SK-N-SH treated with all-trans-retinoic acid at 6 μM for 48 hours (cell line): ENCODE measurements at regions not wholly inside any gene's neighbourhood (a gene's known extent, or its start where the extent isn't known, plus 50 kb on each side); places are given as distances from the start of the nearest gene placed in this dataset.

Experiments
- ARNTL ChIP-seq: fragments of 450-650 bp; formaldehyde crosslinking; IDR thresholded peaks from 2 replicates; pipeline ENCODE4 v1.5.0; 2020; ENCODE audit warnings: low read depth, mild to moderate bottlenecking, moderate library complexity, borderline replicate concordance
- OSR1 ChIP-seq: fragments of 250-450 bp; sonication (Bioruptor Pico); IDR thresholded peaks from 2 replicates; pipeline ENCODE4 v1.8.0; 2022; ENCODE audit warnings: moderate library complexity, mild to moderate bottlenecking, inconsistent platforms
- RARB ChIP-seq: fragments of 250-450 bp; sonication (Bioruptor Pico); IDR thresholded peaks from 2 replicates; pipeline ENCODE4 v1.8.0; 2021; ENCODE audit warnings: mild to moderate bottlenecking, moderate library complexity
- TOX ChIP-seq: fragments of 250-450 bp; sonication (Bioruptor Pico); IDR thresholded peaks from 2 replicates; pipeline ENCODE4 v1.8.0; 2021; ENCODE audit warnings: mild to moderate bottlenecking, moderate library complexity, borderline replicate concordance
- ZFP3 ChIP-seq: fragments of 250-450 bp; sonication (Bioruptor Pico); IDR thresholded peaks from 2 replicates; pipeline ENCODE4 v1.5.0; 2020; ENCODE audit warnings: mild to moderate bottlenecking, moderate library complexity
- ZFP30 ChIP-seq: fragments of 450-650 bp; formaldehyde crosslinking; IDR thresholded peaks from 2 replicates; pipeline ENCODE4 v1.5.0; 2022; ENCODE audit warnings: mild to moderate bottlenecking, moderate library complexity
- ZNF70 ChIP-seq: fragments of 450-650 bp; formaldehyde crosslinking; IDR thresholded peaks from 2 replicates; pipeline ENCODE4 v1.5.0; 2020; ENCODE audit warnings: mild to moderate bottlenecking, moderate library complexity
- TF ChIP-seq, protein P1 (sequence below): fragments of 250-450 bp; sonication (Bioruptor Pico); IDR thresholded peaks from 2 replicates; pipeline ENCODE4 v1.5.1; 2020; ENCODE audit warnings: low read depth, mild to moderate bottlenecking, moderate library complexity
- TF ChIP-seq, protein P2 (sequence below): fragments of 250-450 bp; sonication (Bioruptor Pico); IDR thresholded peaks from 2 replicates; pipeline ENCODE4 v1.8.0; 2020; ENCODE audit warnings: mild to moderate bottlenecking, moderate library complexity, borderline replicate concordance
- TF ChIP-seq, protein P3 (sequence below): fragments of 250-450 bp; sonication (Bioruptor Pico); IDR thresholded peaks from 2 replicates; pipeline ENCODE4 v1.5.0; 2020; ENCODE audit warnings: mild to moderate bottlenecking, moderate library complexity
- TF ChIP-seq, protein P4 (sequence below): fragments of 250-450 bp; sonication (Bioruptor Pico); IDR thresholded peaks from 2 replicates; pipeline ENCODE4 v1.8.0; 2021; ENCODE audit warnings: low read depth, mild to moderate bottlenecking, moderate library complexity, borderline replicate concordance

DNA sequence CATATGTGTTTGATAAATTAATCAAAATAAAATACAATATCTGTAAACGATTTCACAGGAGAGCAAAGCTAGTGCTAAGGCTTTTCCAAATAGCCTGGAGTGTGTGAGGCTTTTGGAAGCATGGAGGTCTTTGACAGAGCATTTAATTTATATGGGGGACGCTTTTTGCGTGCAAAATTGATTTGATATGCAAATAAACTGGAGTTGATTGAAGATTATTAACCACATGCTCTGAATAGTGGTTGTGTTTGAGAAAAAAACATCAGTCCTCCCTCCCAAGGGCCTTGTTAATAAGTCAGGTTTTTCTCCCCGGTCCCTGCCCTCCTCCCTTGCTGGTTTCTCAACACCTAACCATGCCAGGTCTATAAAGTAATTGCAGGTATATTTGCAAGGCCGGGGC lies 85.1 kb upstream of the FGFR2 start:
- TF ChIP-seq, protein P1, sequence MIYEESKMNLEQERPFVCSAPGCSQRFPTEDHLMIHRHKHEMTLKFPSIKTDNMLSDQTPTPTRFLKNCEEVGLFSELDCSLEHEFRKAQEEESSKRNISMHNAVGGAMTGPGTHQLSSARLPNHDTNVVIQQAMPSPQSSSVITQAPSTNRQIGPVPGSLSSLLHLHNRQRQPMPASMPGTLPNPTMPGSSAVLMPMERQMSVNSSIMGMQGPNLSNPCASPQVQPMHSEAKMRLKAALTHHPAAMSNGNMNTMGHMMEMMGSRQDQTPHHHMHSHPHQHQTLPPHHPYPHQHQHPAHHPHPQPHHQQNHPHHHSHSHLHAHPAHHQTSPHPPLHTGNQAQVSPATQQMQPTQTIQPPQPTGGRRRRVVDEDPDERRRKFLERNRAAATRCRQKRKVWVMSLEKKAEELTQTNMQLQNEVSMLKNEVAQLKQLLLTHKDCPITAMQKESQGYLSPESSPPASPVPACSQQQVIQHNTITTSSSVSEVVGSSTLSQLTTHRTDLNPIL (CRISPR knock-in tag), result no peak
- TF ChIP-seq OSR1 (no peak), ZFP30 (CRISPR knock-in tag) (no peak), ARNTL (no peak), TOX (CRISPR knock-in tag) (no peak), ZFP3 (CRISPR knock-in tag) (no peak), ZNF70 (CRISPR knock-in tag) (no peak), RARB (CRISPR knock-in tag) (no peak)
- TF ChIP-seq, protein P2, sequence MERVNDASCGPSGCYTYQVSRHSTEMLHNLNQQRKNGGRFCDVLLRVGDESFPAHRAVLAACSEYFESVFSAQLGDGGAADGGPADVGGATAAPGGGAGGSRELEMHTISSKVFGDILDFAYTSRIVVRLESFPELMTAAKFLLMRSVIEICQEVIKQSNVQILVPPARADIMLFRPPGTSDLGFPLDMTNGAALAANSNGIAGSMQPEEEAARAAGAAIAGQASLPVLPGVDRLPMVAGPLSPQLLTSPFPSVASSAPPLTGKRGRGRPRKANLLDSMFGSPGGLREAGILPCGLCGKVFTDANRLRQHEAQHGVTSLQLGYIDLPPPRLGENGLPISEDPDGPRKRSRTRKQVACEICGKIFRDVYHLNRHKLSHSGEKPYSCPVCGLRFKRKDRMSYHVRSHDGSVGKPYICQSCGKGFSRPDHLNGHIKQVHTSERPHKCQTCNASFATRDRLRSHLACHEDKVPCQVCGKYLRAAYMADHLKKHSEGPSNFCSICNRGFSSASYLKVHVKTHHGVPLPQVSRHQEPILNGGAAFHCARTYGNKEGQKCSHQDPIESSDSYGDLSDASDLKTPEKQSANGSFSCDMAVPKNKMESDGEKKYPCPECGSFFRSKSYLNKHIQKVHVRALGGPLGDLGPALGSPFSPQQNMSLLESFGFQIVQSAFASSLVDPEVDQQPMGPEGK (CRISPR knock-in tag), result no peak
- TF ChIP-seq, protein P3, sequence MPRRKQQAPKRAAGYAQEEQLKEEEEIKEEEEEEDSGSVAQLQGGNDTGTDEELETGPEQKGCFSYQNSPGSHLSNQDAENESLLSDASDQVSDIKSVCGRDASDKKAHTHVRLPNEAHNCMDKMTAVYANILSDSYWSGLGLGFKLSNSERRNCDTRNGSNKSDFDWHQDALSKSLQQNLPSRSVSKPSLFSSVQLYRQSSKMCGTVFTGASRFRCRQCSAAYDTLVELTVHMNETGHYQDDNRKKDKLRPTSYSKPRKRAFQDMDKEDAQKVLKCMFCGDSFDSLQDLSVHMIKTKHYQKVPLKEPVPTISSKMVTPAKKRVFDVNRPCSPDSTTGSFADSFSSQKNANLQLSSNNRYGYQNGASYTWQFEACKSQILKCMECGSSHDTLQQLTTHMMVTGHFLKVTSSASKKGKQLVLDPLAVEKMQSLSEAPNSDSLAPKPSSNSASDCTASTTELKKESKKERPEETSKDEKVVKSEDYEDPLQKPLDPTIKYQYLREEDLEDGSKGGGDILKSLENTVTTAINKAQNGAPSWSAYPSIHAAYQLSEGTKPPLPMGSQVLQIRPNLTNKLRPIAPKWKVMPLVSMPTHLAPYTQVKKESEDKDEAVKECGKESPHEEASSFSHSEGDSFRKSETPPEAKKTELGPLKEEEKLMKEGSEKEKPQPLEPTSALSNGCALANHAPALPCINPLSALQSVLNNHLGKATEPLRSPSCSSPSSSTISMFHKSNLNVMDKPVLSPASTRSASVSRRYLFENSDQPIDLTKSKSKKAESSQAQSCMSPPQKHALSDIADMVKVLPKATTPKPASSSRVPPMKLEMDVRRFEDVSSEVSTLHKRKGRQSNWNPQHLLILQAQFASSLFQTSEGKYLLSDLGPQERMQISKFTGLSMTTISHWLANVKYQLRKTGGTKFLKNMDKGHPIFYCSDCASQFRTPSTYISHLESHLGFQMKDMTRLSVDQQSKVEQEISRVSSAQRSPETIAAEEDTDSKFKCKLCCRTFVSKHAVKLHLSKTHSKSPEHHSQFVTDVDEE (CRISPR knock-in tag), result no peak
- TF ChIP-seq, protein P4, sequence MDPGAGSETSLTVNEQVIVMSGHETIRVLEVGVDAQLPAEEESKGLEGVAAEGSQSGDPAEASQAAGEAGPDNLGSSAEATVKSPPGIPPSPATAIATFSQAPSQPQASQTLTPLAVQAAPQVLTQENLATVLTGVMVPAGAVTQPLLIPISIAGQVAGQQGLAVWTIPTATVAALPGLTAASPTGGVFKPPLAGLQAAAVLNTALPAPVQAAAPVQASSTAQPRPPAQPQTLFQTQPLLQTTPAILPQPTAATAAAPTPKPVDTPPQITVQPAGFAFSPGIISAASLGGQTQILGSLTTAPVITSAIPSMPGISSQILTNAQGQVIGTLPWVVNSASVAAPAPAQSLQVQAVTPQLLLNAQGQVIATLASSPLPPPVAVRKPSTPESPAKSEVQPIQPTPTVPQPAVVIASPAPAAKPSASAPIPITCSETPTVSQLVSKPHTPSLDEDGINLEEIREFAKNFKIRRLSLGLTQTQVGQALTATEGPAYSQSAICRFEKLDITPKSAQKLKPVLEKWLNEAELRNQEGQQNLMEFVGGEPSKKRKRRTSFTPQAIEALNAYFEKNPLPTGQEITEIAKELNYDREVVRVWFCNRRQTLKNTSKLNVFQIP (CRISPR knock-in tag), result no peak
